Prostate gland (tissue), 2 donors: ENCODE measurements at regions not wholly inside any gene's neighbourhood (a gene's known extent, or its start where the extent isn't known, plus 50 kb on each side); places are given as distances from the start of the nearest gene placed in this dataset.

Experiments used
- DNase-seq: peaks from one replicate; pipeline ENCODE4 v3.0.0-alpha.2; 2019; ENCODE audit warnings: low spot score
- H3K27ac ChIP-seq, 2 donors: fragments of 200-600 bp; sonication (generic); 2 replicates each; pipeline ENCODE4 v1.5.1; 2017 to 2019
- H3K27me3 ChIP-seq: fragments of 200-600 bp; sonication (generic); replicated peaks from 2 replicates; pipeline ENCODE4 v1.5.1; 2019; ENCODE audit not compliant: insufficient read depth
- H3K36me3 ChIP-seq, 2 donors: fragments of 200-600 bp; sonication (generic); 1 replicate in 1 of 2; 2 replicates in 1 of 2; pipeline versions ENCODE4 v1.5.1 to v1.8.1; 2017 to 2019
- H3K4me1 ChIP-seq: fragments of 200-600 bp; sonication (generic); replicated peaks from 2 replicates; pipeline ENCODE4 v1.5.1; 2019
- H3K4me3 ChIP-seq, 2 donors: fragments of 200-600 bp; sonication (generic); 2 replicates each; pipeline ENCODE4 v1.5.1; 2017 to 2019
- H3K9me3 ChIP-seq: fragments of 200-600 bp; sonication (generic); 2 replicates; pipeline ENCODE4 v1.5.1; 2017
- CTCF ChIP-seq, 4 experiments: fragments of 200-600 bp in 2 of 4; fragments of 450-650 bp in 2 of 4; sonication (generic) in 2 of 4; IDR thresholded peaks; 1 replicate in 3 of 4; 2 replicates in 1 of 4; pipeline ENCODE4 v1.5.1; 2016 to 2019; ENCODE audit warnings: antibody characterized with exemption in 4 of 4, mild to moderate bottlenecking in 2 of 4, moderate library complexity in 2 of 4
- POLR2A ChIP-seq: fragments of 450-650 bp; IDR thresholded peaks from one replicate; pipeline ENCODE4 v1.6.1; 2016; ENCODE audit warnings: antibody characterized with exemption, mild to moderate bottlenecking
- POLR2AphosphoS5 ChIP-seq: sonication (generic); formaldehyde crosslinking; IDR thresholded peaks from one replicate; pipeline ENCODE4 v1.6.1; 2017; ENCODE audit warnings: antibody characterized with exemption
- WGBS: methylation state at CpG from one replicate; pipeline ENCODE4 v1.1.5; 2018; 5-methylcytosine and 5-hydroxymethylcytosine counted together
- intact Hi-C: fragments of 100-400 bp; cut with DNase I; formaldehyde crosslinking; loops from one replicate; pipeline ENCODE4 v1.14.2; 2022

GRCh38 chr17:63366241-63366566 is 79.9 kb downstream of the CYB561 start:
- Histone ChIP-seq H3K27ac (no peak overlapping the region), H3K9me3 (no peaks in the 10 kb centered on the region), H3K4me1 (no peaks in the 10 kb centered on the region), H3K27me3 (no peaks in the 10 kb centered on the region), H3K4me3 (no peak overlapping the region), H3K36me3 (no peaks in the 10 kb centered on the region)
- DNase-seq: no peak
- no peak for TF ChIP-seq CTCF (IDR thresholded peaks at IDR 0.05)
- no peak for TF ChIP-seq POLR2A
- TF ChIP-seq POLR2AphosphoS5: no peak
- WGBS: 57% methylated on average over 1 of the region's 1 CpG
- intact Hi-C loops: no loop called here

- no peaks in the 10 kb centered on the region for H3K36me3 ChIP-seq
- intact Hi-C loops: no loop called here
- no peak for TF ChIP-seq POLR2A
- no peak for TF ChIP-seq CTCF (IDR thresholded peaks at IDR 0.05)
- no peak for TF ChIP-seq POLR2AphosphoS5
- no peak for DNase-seq
- no peaks in the 10 kb centered on the region for H3K27me3 ChIP-seq
- WGBS: 84% methylated on average over 4 of the region's 4 CpGs
- H3K4me1 ChIP-seq: no peaks in the 10 kb centered on the region
- H3K27ac ChIP-seq: no peak overlapping the region
- no peak overlapping the region for H3K4me3 ChIP-seq
- H3K9me3 ChIP-seq: no peaks in the 10 kb centered on the region
Observed at GRCh38 chr17:63369233-63369632, 76.9 kb downstream of the CYB561 start.

GRCh38 chr17:63370696-63371095 is 75.4 kb downstream of the CYB561 start:
- no peak for DNase-seq
- Histone ChIP-seq H3K27ac (no peak overlapping the region), H3K4me1 (no peaks in the 10 kb centered on the region), H3K9me3 (no peaks in the 10 kb centered on the region), H3K36me3 (no peaks in the 10 kb centered on the region), H3K4me3 (no peak overlapping the region), H3K27me3 (no peaks in the 10 kb centered on the region)
- WGBS: 97% methylated on average over 8 of the region's 8 CpGs
- TF ChIP-seq CTCF (IDR thresholded peaks at IDR 0.05) (no peak), POLR2A (no peak), POLR2AphosphoS5 (no peak)
- intact Hi-C loops: no loop called here

- no peak overlapping the region for H3K4me3 ChIP-seq
- no peak overlapping the region for H3K27ac ChIP-seq
- intact Hi-C loops: no loop called here
- DNase-seq: no peak
- H3K27me3 ChIP-seq: no peaks in the 10 kb centered on the region
- no peaks in the 10 kb centered on the region for H3K9me3 ChIP-seq
- TF ChIP-seq POLR2A: no peak
- TF ChIP-seq POLR2AphosphoS5: no peak
- TF ChIP-seq CTCF (IDR thresholded peaks at IDR 0.05): no peak
- WGBS: 84% methylated on average over 3 of the region's 3 CpGs
- no peaks in the 10 kb centered on the region for H3K4me1 ChIP-seq
- H3K36me3 ChIP-seq: no peaks in the 10 kb centered on the region
Observed at GRCh38 chr17:63376949-63377348, 69.2 kb downstream of the CYB561 start.

GRCh38 chr17:63378411-63379375 is 67.4 kb downstream of the CYB561 start:
- intact Hi-C loops: no loop called here
- WGBS: 79% methylated on average over 3 of the region's 3 CpGs
- no peaks in the 10 kb centered on the region for H3K9me3 ChIP-seq
- H3K27me3 ChIP-seq: no peaks in the 10 kb centered on the region
- no peak overlapping the region for H3K4me3 ChIP-seq
- H3K27ac ChIP-seq: no peak overlapping the region
- no peaks in the 10 kb centered on the region for H3K4me1 ChIP-seq
- H3K36me3 ChIP-seq: no peaks in the 10 kb centered on the region
- DNase-seq: no peak
- TF ChIP-seq POLR2A (no peak), CTCF (IDR thresholded peaks at IDR 0.05) (no peak), POLR2AphosphoS5 (no peak)
